T-helper 2 cell treated with Interferon-gamma antibody and Interleukin-4, amounts not matched to agents 100 ng/mL and 5 ng/mL, for 36 hours (primary cell): ENCODE measurements at regions not wholly inside any gene's neighbourhood (a gene's known extent, or its start where the extent isn't known, plus 50 kb on each side); places are given as distances from the start of the nearest gene placed in this dataset.

ENCODE experiments used
- intact Hi-C: fragments of 100-400 bp; cut with micrococcal nuclease; formaldehyde crosslinking; loops from one replicate; pipeline ENCODE4 v1.15.1; 2023

DNA sequence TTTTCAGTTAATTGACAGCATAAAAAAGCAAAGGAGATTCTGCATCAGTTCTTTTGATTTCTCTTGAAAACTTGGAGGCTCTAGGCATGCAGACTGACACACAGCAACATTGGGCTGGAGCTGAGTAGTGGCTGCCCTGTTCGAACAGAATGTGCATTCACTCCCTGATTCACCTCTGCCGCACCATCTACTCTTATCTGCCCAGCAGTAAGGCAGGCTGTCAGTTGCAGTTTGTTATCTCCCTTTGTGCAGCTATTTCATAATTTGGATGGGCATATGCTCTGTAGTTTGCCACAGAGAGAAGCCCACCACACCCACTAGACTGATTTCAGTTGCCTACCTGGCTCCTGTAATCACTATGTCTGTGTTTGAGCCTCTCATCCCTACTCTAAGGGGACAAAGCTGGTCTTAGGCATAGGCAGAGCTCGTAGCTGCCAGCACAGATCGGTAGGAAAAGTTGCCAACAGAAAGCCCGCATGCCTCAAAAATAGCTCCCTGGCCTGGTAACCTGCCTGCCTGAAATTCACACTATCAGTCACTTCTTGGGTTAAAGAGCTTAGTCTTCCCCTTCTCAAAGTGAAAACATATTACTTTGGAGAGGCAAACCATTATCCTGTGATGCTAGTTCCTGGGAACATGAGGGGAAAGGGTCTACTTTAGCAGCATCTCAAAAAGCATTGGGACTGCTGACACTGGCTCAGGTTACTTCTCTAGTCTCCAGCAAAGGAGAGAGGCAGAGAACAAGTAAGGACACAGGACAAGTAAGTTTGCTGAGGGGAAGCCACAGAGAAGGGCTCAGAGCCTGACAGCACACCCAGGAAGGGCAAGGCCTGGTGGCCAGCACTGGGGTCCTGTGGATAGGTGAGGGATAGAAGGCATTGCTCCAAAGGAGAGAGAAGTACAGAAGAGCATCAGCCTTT lies 75.9 kb upstream of the TMEM164 start:
- intact Hi-C loops = no loop called here

- intact Hi-C loops = no loop called here
Measured at GRCh38 chrX:109927663-109928273, 75.1 kb upstream of the TMEM164 start.

DNA sequence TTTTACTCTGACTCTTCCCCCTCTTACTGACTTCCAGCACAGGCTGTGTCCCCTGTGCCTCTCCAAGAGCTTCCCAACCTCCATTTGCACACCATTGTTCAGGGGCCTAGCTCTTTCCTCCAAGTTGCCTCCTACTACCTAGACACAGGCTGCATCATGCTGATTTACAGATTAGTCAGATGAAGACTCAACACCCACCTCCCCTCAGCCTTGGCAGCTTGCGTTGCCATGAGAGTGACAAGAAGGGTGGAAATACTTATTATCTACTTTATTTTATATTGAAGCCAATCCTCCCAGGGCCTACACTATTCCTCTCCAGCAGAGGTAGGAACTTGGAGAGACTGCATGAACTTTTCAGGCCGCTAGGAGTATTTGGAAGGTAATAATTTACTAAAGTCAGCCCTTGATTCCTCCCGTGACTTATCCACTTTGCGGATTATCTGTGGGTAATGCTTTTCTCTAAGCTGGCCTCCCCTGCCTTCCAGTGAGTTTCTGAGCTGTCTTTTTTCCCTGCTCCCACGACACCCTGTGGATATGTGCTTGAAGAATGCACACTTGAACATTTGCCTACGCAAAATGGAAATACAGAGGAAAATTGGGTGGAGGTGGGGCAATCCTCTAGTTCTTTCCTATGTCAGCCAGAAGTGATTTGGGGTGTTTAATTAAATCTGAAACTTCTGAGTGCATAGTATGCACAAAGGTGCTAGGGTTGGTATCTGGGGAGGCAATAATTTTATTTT lies 74.1 kb upstream of the TMEM164 start:
- intact Hi-C loops = no loop called here

GRCh38 chrX:109931677-109932076 lies 71.2 kb upstream of the TMEM164 start:
- intact Hi-C loops = no loop called here

GRCh38 chrX:109934434-109934833 lies 68.5 kb upstream of the TMEM164 start:
- intact Hi-C loops = no loop called here

GRCh38 chrX:109934935-109935334 lies 68.0 kb upstream of the TMEM164 start:
- intact Hi-C loops = no loop called here

- intact Hi-C loops = no loop called here
Measured at GRCh38 chrX:109936114-109936513, 66.8 kb upstream of the TMEM164 start.

DNA sequence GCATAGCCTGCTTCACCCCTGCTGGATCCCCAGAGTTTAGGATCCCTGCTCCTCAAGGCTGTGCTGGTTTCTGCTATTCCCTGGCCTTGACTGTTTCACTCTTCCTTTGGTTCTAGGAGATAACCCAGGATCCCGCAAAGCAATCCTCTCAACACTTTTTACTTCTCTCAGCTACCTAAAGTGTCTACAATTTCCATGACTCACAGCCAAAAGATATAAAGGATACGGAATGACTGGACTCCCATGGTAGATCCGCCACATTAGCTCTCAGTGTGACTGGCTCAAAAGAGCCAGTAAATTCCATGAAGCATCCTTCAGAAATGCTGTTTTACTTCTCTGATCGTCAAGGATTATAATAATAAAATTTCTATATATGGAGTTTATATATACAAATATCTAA lies 66.3 kb upstream of the TMEM164 start:
- intact Hi-C loops = no loop called here

- intact Hi-C loops = no loop called here
Measured at GRCh38 chrX:109939498-109939897, 63.4 kb upstream of the TMEM164 start.

DNA sequence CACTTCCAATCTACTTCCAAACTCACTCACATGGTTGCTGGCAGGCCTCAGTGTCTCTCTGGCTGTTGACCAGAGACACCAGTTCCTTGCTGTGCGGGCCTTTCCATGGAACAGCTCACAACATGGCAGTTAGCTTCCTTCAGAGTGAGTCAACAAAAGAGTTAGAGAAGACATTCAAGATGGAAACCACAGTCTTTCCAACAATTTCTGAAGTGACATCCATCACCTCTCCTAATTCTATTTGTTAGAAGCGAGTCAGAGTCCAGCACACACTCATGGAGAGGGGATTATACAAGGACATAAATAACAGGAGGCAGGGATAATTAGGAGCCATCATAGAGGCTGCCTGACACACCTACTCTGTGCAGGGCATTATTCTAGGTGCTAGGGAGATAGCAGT lies 62.5 kb upstream of the TMEM164 start:
- intact Hi-C loops = no loop called here

- intact Hi-C loops = no loop called here
Measured at GRCh38 chrX:109943092-109943739, 59.7 kb upstream of the TMEM164 start.

DNA sequence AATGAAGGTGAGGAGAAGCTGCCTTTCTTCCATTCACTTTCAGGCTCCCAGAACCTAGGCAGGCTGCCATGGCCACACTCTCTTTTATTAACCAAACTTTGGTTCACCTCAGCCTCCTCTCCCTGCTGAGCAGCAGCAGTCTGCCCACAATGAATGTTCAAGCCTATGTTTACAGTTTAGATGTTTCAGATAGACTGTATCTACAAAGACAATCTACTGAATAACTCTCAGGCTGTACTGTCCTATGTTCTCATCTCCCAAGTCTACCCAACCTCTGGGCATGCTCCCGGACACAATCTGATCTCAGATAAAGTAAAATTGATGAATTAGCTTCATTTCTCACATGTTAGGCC lies 59.2 kb upstream of the TMEM164 start:
- intact Hi-C loops = no loop called here

- intact Hi-C loops = no loop called here
Measured at GRCh38 chrX:109952050-109952449, 50.9 kb upstream of the TMEM164 start.

DNA sequence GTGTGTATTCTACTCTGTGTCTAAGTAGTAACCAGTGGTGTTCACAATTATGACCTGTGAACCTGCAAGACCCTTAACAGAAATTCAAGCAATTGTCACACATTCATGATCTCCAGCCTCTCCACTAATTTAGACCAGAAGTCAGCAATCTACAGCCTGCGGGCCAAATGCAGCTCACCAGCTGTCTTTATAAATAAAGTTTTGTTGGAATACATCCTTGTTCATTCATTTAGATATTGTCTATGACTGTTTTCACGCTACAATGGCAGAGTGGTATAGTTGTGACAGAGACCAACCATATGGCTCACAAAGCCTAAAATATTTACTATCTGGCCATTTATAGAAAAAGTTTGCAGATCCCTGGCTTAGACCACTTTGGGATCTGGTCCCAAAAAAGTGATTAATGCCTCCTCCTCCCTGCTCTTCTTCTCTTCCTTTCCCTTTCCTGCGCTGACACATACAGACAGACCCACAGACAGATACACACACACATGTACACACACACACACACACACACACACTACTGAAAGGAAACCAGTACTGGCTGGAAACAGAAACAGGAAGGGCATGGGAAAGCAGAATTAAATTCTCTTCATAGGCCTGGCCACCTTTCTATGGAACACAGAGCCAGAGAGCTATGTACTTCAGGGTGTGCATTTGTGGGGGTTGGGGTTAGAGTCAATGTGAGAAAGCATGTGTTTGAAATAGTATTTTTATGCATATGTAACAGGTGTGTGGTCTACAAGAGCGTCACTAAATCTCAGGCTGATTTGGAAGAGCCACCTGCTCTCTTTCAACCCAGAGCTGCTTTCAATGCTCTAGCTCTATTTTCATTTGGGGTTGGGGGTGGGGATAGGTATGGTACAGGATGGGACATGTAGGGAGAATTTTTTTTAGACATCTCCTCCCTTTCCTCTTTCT lies 49.7 kb upstream of the TMEM164 start:
- intact Hi-C loops = no loop called here
